CD4-positive, CD25-positive, alpha-beta regulatory T cell (primary cell): ENCODE measurements at regions not wholly inside any gene's neighbourhood (a gene's known extent, or its start where the extent isn't known, plus 50 kb on each side); places are given as distances from the start of the nearest gene placed in this dataset.
A peak's percentile ranks its signal among the peaks of the same experiment; 100 is the strongest.
"Not testable (repeated sequence)": the region's sequence is repeated elsewhere in the genome, so short reads cannot be mapped to it uniquely, and the experiment has no call there.

Experiments used
- ATAC-seq, 2 donors: fragments of 150-1000 bp; cut with Tn5 transposase; one replicate each; pipeline ENCODE4 v1.10.0; 2021; ENCODE audit warnings: low read depth in 2 of 2, moderate number of reproducible peaks in 2 of 2, moderate library complexity in 1 of 2
- DNase-seq, 3 donors: peaks; one replicate each; pipeline versions ENCODE4 v3.0.0 to v3.0.0-alpha.2; 2012 to 2022; ENCODE audit warnings: mixed read lengths in 1 of 3
- H3K27ac ChIP-seq: one replicate; pipeline ENCODE4 v1.7.0; 2013; ENCODE audit warnings: mild to moderate bottlenecking, low read length; ENCODE audit not compliant: insufficient read depth, poor library complexity, severe bottlenecking
- H3K27me3 ChIP-seq: one replicate; pipeline ENCODE4 v1.7.0; 2013; ENCODE audit warnings: low read length; ENCODE audit not compliant: control insufficient read depth, insufficient read depth
- H3K36me3 ChIP-seq: one replicate; pipeline ENCODE4 v1.7.0; 2013; ENCODE audit warnings: mild to moderate bottlenecking, low read length, moderate library complexity; ENCODE audit not compliant: control insufficient read depth, insufficient read depth
- H3K4me1 ChIP-seq: 2 replicates; pipeline ENCODE4 v1.7.0; 2013; ENCODE audit warnings: mild to moderate bottlenecking, low read length; ENCODE audit not compliant: insufficient read depth, control insufficient read depth, poor library complexity, severe bottlenecking
- H3K4me3 ChIP-seq: one replicate; pipeline ENCODE4 v1.7.0; 2013; ENCODE audit warnings: low read depth, mild to moderate bottlenecking, low read length, moderate library complexity
- H3K9me3 ChIP-seq, 2 experiments: 1 replicate in 1 of 2; 2 replicates in 1 of 2; pipeline ENCODE4 v1.7.0; 2013; ENCODE audit warnings: low read length in 2 of 2, mild to moderate bottlenecking in 1 of 2, moderate library complexity in 1 of 2; ENCODE audit not compliant: control insufficient read depth in 2 of 2
- H3K27ac Mint-ChIP-seq, 3 donors: one replicate each; pipeline ENCODE4 v1.8.0; 2020 to 2022; ENCODE audit warnings: mild to moderate bottlenecking in 3 of 3, mixed read lengths in 3 of 3, moderate library complexity in 2 of 3
- H3K27me3 Mint-ChIP-seq: one replicate; pipeline ENCODE4 v1.8.0; 2022; ENCODE audit warnings: mild to moderate bottlenecking, mixed read lengths
- H3K36me3 Mint-ChIP-seq: one replicate; pipeline ENCODE4 v1.8.0; 2020; ENCODE audit warnings: mixed read lengths
- H3K4me1 Mint-ChIP-seq, 4 donors: one replicate each; pipeline ENCODE4 v1.8.0; 2020 to 2022; ENCODE audit warnings: mixed read lengths in 4 of 4, mild to moderate bottlenecking in 1 of 4
- H3K4me3 Mint-ChIP-seq, 4 donors: one replicate each; pipeline ENCODE4 v1.8.0; 2020 to 2022; ENCODE audit warnings: mild to moderate bottlenecking in 4 of 4, mixed read lengths in 4 of 4, moderate library complexity in 3 of 4
- H3K9me3 Mint-ChIP-seq, 7 donors: one replicate each; pipeline ENCODE4 v1.8.0; 2020 to 2022; ENCODE audit warnings: mixed read lengths in 7 of 7, mild to moderate bottlenecking in 3 of 7, moderate library complexity in 2 of 7

GRCh38 chr2:176790468-176790867 lies 422.1 kb upstream of the HNRNPA3 start:
- no peak overlapping the region for H3K4me3 Mint-ChIP-seq
- H3K9me3 Mint-ChIP-seq: peaks cover 0 to 2% (median 0%) of the 10 kb centered on the region in 7 donors
- Histone ChIP-seq H3K27ac (no peak overlapping the region), H3K4me3 (no peak overlapping the region), H3K27me3 (no peaks in the 10 kb centered on the region), H3K4me1 (no peaks in the 10 kb centered on the region), H3K9me3 (no peaks in the 10 kb centered on the region), H3K36me3 (no peaks in the 10 kb centered on the region)
- DNase-seq (no peak), ATAC-seq (no peak)
- no peaks in the 10 kb centered on the region for H3K4me1 Mint-ChIP-seq
- no peaks in the 10 kb centered on the region for H3K36me3 Mint-ChIP-seq
- no peak overlapping the region for H3K27ac Mint-ChIP-seq
- H3K27me3 Mint-ChIP-seq: peaks cover 12% of the 10 kb centered on the region

GRCh38 chr2:176793792-176794191 lies 418.8 kb upstream of the HNRNPA3 start:
- Mint-ChIP-seq H3K4me3 (no peak overlapping the region), H3K4me1 (no peaks in the 10 kb centered on the region), H3K9me3 (peaks cover 0 to 1% (median 0%) of the 10 kb centered on the region in 7 donors), H3K36me3 (no peaks in the 10 kb centered on the region), H3K27me3 (peaks cover 7% of the 10 kb centered on the region), H3K27ac (no peak overlapping the region)
- Histone ChIP-seq H3K27ac (no peak overlapping the region), H3K9me3 (no peaks in the 10 kb centered on the region), H3K36me3 (no peaks in the 10 kb centered on the region), H3K27me3 (peaks cover 3% of the 10 kb centered on the region), H3K4me3 (no peak overlapping the region), H3K4me1 (no peaks in the 10 kb centered on the region)
- DNase-seq (no peak), ATAC-seq (no peak)

GRCh38 chr2:176794392-176794791 lies 418.2 kb upstream of the HNRNPA3 start:
- no peak overlapping the region for H3K27ac ChIP-seq

GRCh38 chr2:176795823-176796222 lies 416.8 kb upstream of the HNRNPA3 start:
- H3K9me3 Mint-ChIP-seq: peaks cover 0 to 1% (median 0%) of the 10 kb centered on the region in 7 donors
- no peak overlapping the region for H3K27ac Mint-ChIP-seq
- H3K36me3 ChIP-seq: no peaks in the 10 kb centered on the region
- no peak overlapping the region for H3K27ac ChIP-seq
- H3K27me3 ChIP-seq: peaks cover 3% of the 10 kb centered on the region
- H3K4me1 Mint-ChIP-seq: no peaks in the 10 kb centered on the region
- no peaks in the 10 kb centered on the region for H3K4me1 ChIP-seq
- H3K4me3 Mint-ChIP-seq: no peak overlapping the region
- H3K36me3 Mint-ChIP-seq: no peaks in the 10 kb centered on the region
- DNase-seq (no peak), ATAC-seq (no peak)
- H3K9me3 ChIP-seq: no peaks in the 10 kb centered on the region
- no peak overlapping the region for H3K4me3 ChIP-seq
- peaks cover 4% of the 10 kb centered on the region for H3K27me3 Mint-ChIP-seq

More at GRCh38 chr2:176794392-176794791, 418.2 kb upstream of the HNRNPA3 start:
- no peak overlapping the region for H3K4me3 ChIP-seq
- DNase-seq (no peak), ATAC-seq (no peak)
- peaks cover 0 to 1% (median 0%) of the 10 kb centered on the region in 7 donors for H3K9me3 Mint-ChIP-seq
- H3K36me3 Mint-ChIP-seq: no peaks in the 10 kb centered on the region
- no peak overlapping the region for H3K27ac Mint-ChIP-seq
- H3K4me3 Mint-ChIP-seq: peak overlapping the region in 1 of 4 donors; percentile 61
- peaks cover 7% of the 10 kb centered on the region for H3K27me3 Mint-ChIP-seq
- H3K4me1 ChIP-seq: no peaks in the 10 kb centered on the region
- H3K4me1 Mint-ChIP-seq: no peaks in the 10 kb centered on the region
- H3K36me3 ChIP-seq: no peaks in the 10 kb centered on the region
- peaks cover 3% of the 10 kb centered on the region for H3K27me3 ChIP-seq
- no peaks in the 10 kb centered on the region for H3K9me3 ChIP-seq

- not testable (repeated sequence) for H3K4me1 Mint-ChIP-seq, ATAC-seq, H3K27ac ChIP-seq, H3K36me3 Mint-ChIP-seq, H3K27ac Mint-ChIP-seq, H3K4me3 ChIP-seq, H3K9me3 ChIP-seq, H3K27me3 ChIP-seq, H3K4me1 ChIP-seq, H3K27me3 Mint-ChIP-seq, H3K9me3 Mint-ChIP-seq, H3K4me3 Mint-ChIP-seq, DNase-seq, H3K36me3 ChIP-seq
These were observed 415.9 kb upstream of the HNRNPA3 start for GRCh38 chr2:176796677-176797076.

GRCh38 chr2:176804392-176804791 lies 408.2 kb upstream of the HNRNPA3 start:
- no peak for DNase-seq

GRCh38 chr2:176805345-176805744 lies 407.2 kb upstream of the HNRNPA3 start:
- Mint-ChIP-seq H3K27ac (no peak overlapping the region), H3K9me3 (peaks cover 0 to 3% (median 0%) of the 10 kb centered on the region in 7 donors), H3K36me3 (no peaks in the 10 kb centered on the region), H3K4me3 (no peak overlapping the region), H3K4me1 (no peaks in the 10 kb centered on the region), H3K27me3 (peaks cover 4% of the 10 kb centered on the region)
- H3K4me3 ChIP-seq: no peak overlapping the region
- H3K9me3 ChIP-seq: no peaks in the 10 kb centered on the region
- H3K27me3 ChIP-seq: no peaks in the 10 kb centered on the region
- DNase-seq (no peak), ATAC-seq (no peak)
- no peak overlapping the region for H3K27ac ChIP-seq
- H3K4me1 ChIP-seq: no peaks in the 10 kb centered on the region
- H3K36me3 ChIP-seq: no peaks in the 10 kb centered on the region

More at GRCh38 chr2:176804392-176804791, 408.2 kb upstream of the HNRNPA3 start:
- H3K36me3 ChIP-seq: no peaks in the 10 kb centered on the region
- H3K36me3 Mint-ChIP-seq: no peaks in the 10 kb centered on the region
- H3K4me3 ChIP-seq: no peak overlapping the region
- H3K27me3 ChIP-seq: no peaks in the 10 kb centered on the region
- no peak overlapping the region for H3K27ac ChIP-seq
- no peaks in the 10 kb centered on the region for H3K4me1 ChIP-seq
- no peaks in the 10 kb centered on the region for H3K9me3 ChIP-seq
- no peak overlapping the region for H3K27ac Mint-ChIP-seq
- H3K9me3 Mint-ChIP-seq: peaks cover 0 to 3% (median 0%) of the 10 kb centered on the region in 7 donors
- H3K27me3 Mint-ChIP-seq: peaks cover 4% of the 10 kb centered on the region
- H3K4me3 Mint-ChIP-seq: no peak overlapping the region
- no peak for ATAC-seq
- H3K4me1 Mint-ChIP-seq: no peaks in the 10 kb centered on the region

- no peak for DNase-seq
- Mint-ChIP-seq H3K4me1 (peaks cover 0 to 3% (median 1%) of the 10 kb centered on the region in 4 donors), H3K4me3 (no peak overlapping the region), H3K36me3 (no peaks in the 10 kb centered on the region), H3K27ac (no peak overlapping the region), H3K9me3 (peaks cover 0 to 2% (median 0%) of the 10 kb centered on the region in 7 donors), H3K27me3 (peaks cover 4% of the 10 kb centered on the region)
- H3K4me1 ChIP-seq: no peaks in the 10 kb centered on the region
- no peak for ATAC-seq
- H3K27me3 ChIP-seq: peaks cover 4% of the 10 kb centered on the region
- no peak overlapping the region for H3K4me3 ChIP-seq
- no peak overlapping the region for H3K27ac ChIP-seq
- no peaks in the 10 kb centered on the region for H3K9me3 ChIP-seq
- no peaks in the 10 kb centered on the region for H3K36me3 ChIP-seq
These were observed 400.3 kb upstream of the HNRNPA3 start for GRCh38 chr2:176812246-176812775.
